Sciatic nerve (tissue), 2 donors: ENCODE measurements at regions not wholly inside any gene's neighbourhood (a gene's known extent, or its start where the extent isn't known, plus 50 kb on each side); places are given as distances from the start of the nearest gene placed in this dataset.

Source experiments
- ATAC-seq: fragments of 200-7000 bp; cut with Tn5 transposase; one replicate; pipeline ENCODE4 v1.9.1; 2020; ENCODE audit warnings: mild to moderate bottlenecking, moderate library complexity
- DNase-seq: peaks from one replicate; pipeline ENCODE4 v3.0.0-alpha.2; 2020; ENCODE audit warnings: low spot score
- intact Hi-C: fragments of 100-400 bp; cut with DNase I; formaldehyde crosslinking; loops from one replicate; pipeline ENCODE4 v1.14.2; 2022
- donor health status: DM: no; HTN: no; CAD: no.
- donor health status: DM: no; HTN: no; CAD: no.

- intact Hi-C loops, result no loop called here
- DNase-seq, result no peak
- no peak for ATAC-seq
These were observed 425.9 kb upstream of the JARID2 start for GRCh38 chr6:14819840-14820420.

GRCh38 chr6:14822012-14822553, 423.8 kb upstream of the JARID2 start:
- intact Hi-C loops, result no loop called here
- DNase-seq (no peak), ATAC-seq (no peak)

GRCh38 chr6:14822679-14823078, 423.2 kb upstream of the JARID2 start:
- DNase-seq (no peak), ATAC-seq (no peak)
- intact Hi-C loops, result no loop called here

GRCh38 chr6:14824060-14824459, 421.8 kb upstream of the JARID2 start:
- no peak for DNase-seq
- intact Hi-C loops, result no loop called here
- peak; percentile 59 for ATAC-seq

GRCh38 chr6:14824484-14825275, 421.2 kb upstream of the JARID2 start:
- intact Hi-C loops, result no loop called here
- peak; percentile 83 for ATAC-seq
- DNase-seq, result no peak

GRCh38 chr6:14826456-14826855, 419.4 kb upstream of the JARID2 start:
- no peak for DNase-seq
- intact Hi-C loops, result no loop called here
- no peak for ATAC-seq

- no peak for DNase-seq
- ATAC-seq, result no peak
- intact Hi-C loops, result no loop called here
These were observed 418.5 kb upstream of the JARID2 start for GRCh38 chr6:14827354-14827753.

- intact Hi-C loops, result no loop called here
- DNase-seq (no peak), ATAC-seq (no peak)
These were observed 417.7 kb upstream of the JARID2 start for GRCh38 chr6:14828201-14828611.

GRCh38 chr6:14831070-14831469, 414.8 kb upstream of the JARID2 start:
- intact Hi-C loops, result no loop called here
- DNase-seq (no peak), ATAC-seq (no peak)

- peak; percentile 70 for ATAC-seq
- no peak for DNase-seq
- intact Hi-C loops, result no loop called here
These were observed 413.9 kb upstream of the JARID2 start for GRCh38 chr6:14831937-14832336.

- ATAC-seq (no peak), DNase-seq (no peak)
- intact Hi-C loops, result no loop called here
These were observed 413.4 kb upstream of the JARID2 start for GRCh38 chr6:14832427-14832826.

GRCh38 chr6:14834851-14835530, 410.9 kb upstream of the JARID2 start:
- intact Hi-C loops, result loop anchor here (5.0 kb wide), 1 partner anchor 252 kb away; no protein-coding TSS in a partner anchor
- DNase-seq (no peak), ATAC-seq (no peak)

- ATAC-seq (no peak), DNase-seq (no peak)
- intact Hi-C loops, result loop anchor here (5.0 kb wide), 1 partner anchor 250 kb away; no protein-coding TSS in a partner anchor
These were observed 408.4 kb upstream of the JARID2 start for GRCh38 chr6:14837435-14837834.

GRCh38 chr6:14838133-14838583, 407.7 kb upstream of the JARID2 start:
- intact Hi-C loops, result loop anchor here (5.0 kb wide), 1 partner anchor 249 kb away; no protein-coding TSS in a partner anchor
- DNase-seq (no peak), ATAC-seq (no peak)

- ATAC-seq, result no peak
- no peak for DNase-seq
- intact Hi-C loops, result no loop called here
These were observed 403.9 kb upstream of the JARID2 start for GRCh38 chr6:14841901-14842421.

- DNase-seq (no peak), ATAC-seq (no peak)
- intact Hi-C loops, result no loop called here
These were observed 401.5 kb upstream of the JARID2 start for GRCh38 chr6:14844411-14844810.

GRCh38 chr6:14848019-14848418, 397.9 kb upstream of the JARID2 start:
- intact Hi-C loops, result no loop called here
- ATAC-seq (no peak), DNase-seq (no peak)

GRCh38 chr6:14849185-14849584, 396.7 kb upstream of the JARID2 start:
- intact Hi-C loops, result no loop called here

GRCh38 chr6:14851281-14851680, 394.6 kb upstream of the JARID2 start:
- no peak for DNase-seq
- intact Hi-C loops, result no loop called here

More at GRCh38 chr6:14849185-14849584, 396.7 kb upstream of the JARID2 start:
- DNase-seq (no peak), ATAC-seq (no peak)

More at GRCh38 chr6:14851281-14851680, 394.6 kb upstream of the JARID2 start:
- no peak for ATAC-seq
